ENCODE measurements at regions not wholly inside any gene's neighbourhood (a gene's known extent, or its start where the extent isn't known, plus 50 kb on each side); places are given as distances from the start of the nearest gene placed in this dataset.

- no peak for TF ChIP-seq RELA (CRISPR knock-in tag; IDR thresholded peaks at IDR 0.05; ENCODE audit: borderline replicate concordance)
- no peak for TF ChIP-seq CTCF (IDR thresholded peaks at IDR 0.05)
- TF ChIP-seq USF2 (CRISPR knock-in tag; IDR thresholded peaks at IDR 0.05): no peak
- TF ChIP-seq GABPB1 (CRISPR knock-in tag; IDR thresholded peaks at IDR 0.05): no peak
- TF ChIP-seq GRHL2 (CRISPR knock-in tag; IDR thresholded peaks at IDR 0.05; ENCODE audit: insufficient replicate concordance, severe bottlenecking): no peak
- no peak for TF ChIP-seq FOXP1 (CRISPR knock-in tag; IDR thresholded peaks at IDR 0.05; ENCODE audit: borderline replicate concordance)
These were observed 272.8 kb upstream of the TTC14 start for GRCh38 chr3:180329187-180329586.

Data from WTC11 (cell line).